Common myeloid progenitor, CD34-positive (primary cell): ENCODE measurements at regions not wholly inside any gene's neighbourhood (a gene's known extent, or its start where the extent isn't known, plus 50 kb on each side); places are given as distances from the start of the nearest gene placed in this dataset.

Experiments
- CTCF ChIA-PET: fragments of 350-600 bp; sonication (Branson Sonifier 250); formaldehyde crosslinking; loops from one replicate; lab custom pipeline; 2021; ENCODE audit warnings: antibody characterized with exemption; lab: Charles Lee
- POLR2A ChIA-PET: fragments of 350-600 bp; sonication (Branson Sonifier 250); formaldehyde crosslinking; loops from one replicate; lab custom pipeline; 2021; ENCODE audit warnings: antibody characterized with exemption; lab: Charles Lee
- DNase-seq, 3 donors: peaks; one replicate each; pipeline versions ENCODE4 v3.0.0 to v3.0.0-alpha.2; 2013
- H3K27ac ChIP-seq, 2 experiments: 1 replicate in 1 of 2; 2 replicates in 1 of 2; pipeline ENCODE4 v1.7.0; 2013; ENCODE audit warnings: inconsistent platforms in 2 of 2, low read length in 2 of 2, mild to moderate bottlenecking in 2 of 2, low read depth in 1 of 2, moderate library complexity in 1 of 2; ENCODE audit not compliant: severe bottlenecking in 2 of 2, insufficient read depth in 1 of 2, poor library complexity in 1 of 2
- H3K27me3 ChIP-seq, 5 experiments: replicated peaks in 2 of 5; 1 replicate in 3 of 5; 2 replicates in 2 of 5; pipeline versions ENCODE4 v1.6.1 to v1.7.0; 2013; ENCODE audit warnings: low read length in 4 of 5, mild to moderate bottlenecking in 2 of 5, moderate library complexity in 2 of 5, inconsistent platforms in 1 of 5; ENCODE audit not compliant: insufficient read depth in 5 of 5, control insufficient read depth in 4 of 5
- H3K36me3 ChIP-seq, 4 experiments: 1 replicate in 2 of 4; 2 replicates in 2 of 4; pipeline versions ENCODE4 v1.6.1 to v1.7.0; 2013; ENCODE audit warnings: low read length in 3 of 4, control low read depth in 1 of 4, mild to moderate bottlenecking in 1 of 4; ENCODE audit not compliant: control insufficient read depth in 4 of 4, insufficient read depth in 4 of 4
- H3K4me1 ChIP-seq, 4 experiments: 1 replicate in 3 of 4; 2 replicates in 1 of 4; pipeline versions ENCODE4 v1.6.1 to v1.7.1; 2013; ENCODE audit warnings: low read length in 3 of 4, mild to moderate bottlenecking in 3 of 4, control low read depth in 1 of 4, inconsistent platforms in 1 of 4, moderate library complexity in 1 of 4; ENCODE audit not compliant: control insufficient read depth in 4 of 4, insufficient read depth in 4 of 4; ENCODE audit errors: control extremely low read depth in 1 of 4
- H3K4me3 ChIP-seq, 7 experiments: 1 replicate in 4 of 7; 2 replicates in 3 of 7; pipeline versions ENCODE4 v1.5.1 to v1.7.0; 2013; ENCODE audit warnings: mild to moderate bottlenecking in 7 of 7, low read length in 6 of 7, moderate library complexity in 6 of 7, inconsistent platforms in 2 of 7, low read depth in 2 of 7, control low read depth in 1 of 7; ENCODE audit not compliant: insufficient read depth in 4 of 7, control insufficient read depth in 1 of 7; ENCODE audit errors: extremely low read depth in 1 of 7
- H3K9me3 ChIP-seq, 5 experiments: 1 replicate in 4 of 5; 2 replicates in 1 of 5; pipeline versions ENCODE4 v1.6.1 to v1.7.1; 2013; ENCODE audit warnings: low read length in 4 of 5, mild to moderate bottlenecking in 2 of 5, inconsistent platforms in 1 of 5, low read depth in 1 of 5, moderate library complexity in 1 of 5; ENCODE audit not compliant: control insufficient read depth in 4 of 5, insufficient read depth in 2 of 5; ENCODE audit errors: control extremely low read depth in 1 of 5
- WGBS: methylation state at CpG from one replicate; pipeline ENCODE4 v1.1.5; 2013; ENCODE audit not compliant: insufficient coverage; 5-methylcytosine and 5-hydroxymethylcytosine counted together

- 99% methylated on average over 24 of the region's 29 CpGs for WGBS
- Histone ChIP-seq H3K4me3 (no peak overlapping the region), H3K27me3 (no peaks in the 10 kb centered on the region), H3K36me3 (peaks cover 2 to 43% (median 20%) of the 10 kb centered on the region in 4 experiments), H3K4me1 (peaks cover 0 to 10% (median 2%) of the 10 kb centered on the region in 4 experiments), H3K9me3 (no peaks in the 10 kb centered on the region), H3K27ac (no peak overlapping the region)
- POLR2A ChIA-PET = no interaction called here
- DNase-seq = no peak
- CTCF ChIA-PET = no interaction called here
Measured at GRCh38 chr14:105841022-105842009, 314.9 kb downstream of the TMEM121 start.

- ChIA-PET POLR2A (interaction anchor here (0.6 kb wide), 1 partner anchor 74 kb away, joined by 3 read pairs; no protein-coding TSS in a partner anchor), CTCF (no interaction called here)
- peaks cover 0 to 10% (median 2%) of the 10 kb centered on the region in 4 experiments for H3K4me1 ChIP-seq
- DNase-seq = no peak
- H3K36me3 ChIP-seq = peaks cover 2 to 42% (median 19%) of the 10 kb centered on the region in 4 experiments
- no peak overlapping the region for H3K4me3 ChIP-seq
- 91% methylated on average over 4 of the region's 4 CpGs for WGBS
- H3K9me3 ChIP-seq = no peaks in the 10 kb centered on the region
- no peak overlapping the region for H3K27ac ChIP-seq
- H3K27me3 ChIP-seq = no peaks in the 10 kb centered on the region
Measured at GRCh38 chr14:105842105-105842504, 315.7 kb downstream of the TMEM121 start.

GRCh38 chr14:105843444-105844046, 317.2 kb downstream of the TMEM121 start:
- H3K4me1 ChIP-seq = peaks cover 0 to 4% (median 2%) of the 10 kb centered on the region in 4 experiments

GRCh38 chr14:105844047-105844630, 317.8 kb downstream of the TMEM121 start:
- ChIA-PET POLR2A (no interaction called here), CTCF (interaction anchor here (1.3 kb wide), 1 partner anchor 44 kb away, joined by 4 read pairs; no protein-coding TSS in a partner anchor)
- H3K9me3 ChIP-seq = peaks cover 0 to 7% (median 0%) of the 10 kb centered on the region in 5 experiments
- peaks cover 2 to 38% (median 18%) of the 10 kb centered on the region in 4 experiments for H3K36me3 ChIP-seq
- peaks cover 0 to 3% (median 0%) of the 10 kb centered on the region in 4 experiments for H3K4me1 ChIP-seq
- no peaks in the 10 kb centered on the region for H3K27me3 ChIP-seq
- DNase-seq = no peak
- no peak overlapping the region for H3K4me3 ChIP-seq
- no peak overlapping the region for H3K27ac ChIP-seq
- WGBS = 96% methylated on average over 16 of the region's 16 CpGs

More at GRCh38 chr14:105843444-105844046, 317.2 kb downstream of the TMEM121 start:
- WGBS = 84% methylated on average over 10 of the region's 13 CpGs
- Histone ChIP-seq H3K27me3 (no peaks in the 10 kb centered on the region), H3K9me3 (peaks cover 0 to 3% (median 0%) of the 10 kb centered on the region in 5 experiments), H3K27ac (no peak overlapping the region), H3K4me3 (no peak overlapping the region), H3K36me3 (peaks cover 2 to 38% (median 19%) of the 10 kb centered on the region in 4 experiments)
- no peak for DNase-seq
- ChIA-PET POLR2A (no interaction called here), CTCF (interaction anchor here (1.3 kb wide), 2 partner anchors 9 to 44 kb away, joined by 3 to 4 read pairs; no protein-coding TSS in a partner anchor)

- POLR2A ChIA-PET = interaction anchor here (0.5 kb wide), 1 partner anchor 10 kb away, joined by 5 read pairs; no protein-coding TSS in a partner anchor
- H3K27ac ChIP-seq = no peak overlapping the region
- no peaks in the 10 kb centered on the region for H3K27me3 ChIP-seq
- H3K36me3 ChIP-seq = peaks cover 2 to 38% (median 20%) of the 10 kb centered on the region in 4 experiments
- no peak for DNase-seq
- CTCF ChIA-PET = interaction anchor here (0.7 to 2.1 kb wide), 2 partner anchors 12 to 15 kb away, joined by 3 to 7 read pairs; no protein-coding TSS in a partner anchor
- H3K4me3 ChIP-seq = no peak overlapping the region
- H3K9me3 ChIP-seq = peaks cover 0 to 7% (median 0%) of the 10 kb centered on the region in 5 experiments
- WGBS = 97% methylated on average over 12 of the region's 18 CpGs
- peaks cover 0 to 3% (median 0%) of the 10 kb centered on the region in 4 experiments for H3K4me1 ChIP-seq
Measured at GRCh38 chr14:105844810-105845724, 318.7 kb downstream of the TMEM121 start.
